NB4 (cell line): ENCODE measurements at regions not wholly inside any gene's neighbourhood (a gene's known extent, or its start where the extent isn't known, plus 50 kb on each side); places are given as distances from the start of the nearest gene placed in this dataset.

Experiments used
- CTCF ChIP-seq: IDR thresholded peaks from one replicate; pipeline ENCODE4 v1.5.1; 2012; ENCODE audit warnings: low read depth, low read length
- MAX ChIP-seq: IDR thresholded peaks from 2 replicates; pipeline ENCODE4 v1.6.1; 2011; ENCODE audit warnings: low read depth, low read length
- POLR2A ChIP-seq: IDR thresholded peaks from 2 replicates; pipeline ENCODE4 v1.6.1; 2011; ENCODE audit warnings: mild to moderate bottlenecking; ENCODE audit not compliant: insufficient read length; ENCODE audit errors: extremely low read depth

GRCh38 chr16:79328402-79329165, 272.0 kb downstream of the MAF start:
- no peak for TF ChIP-seq CTCF
- no peak for TF ChIP-seq MAX
- no peak for TF ChIP-seq POLR2A
